ENCODE measurements at regions not wholly inside any gene's neighbourhood (a gene's known extent, or its start where the extent isn't known, plus 50 kb on each side); places are given as distances from the start of the nearest gene placed in this dataset.
"Not testable (repeated sequence)": the region's sequence is repeated elsewhere in the genome, so short reads cannot be mapped to it uniquely, and the experiment has no call there.

- no peak for DNase-seq
Measured at GRCh38 chr7:152949790-152950189, 190.2 kb downstream of the ACTR3B start.

DNA sequence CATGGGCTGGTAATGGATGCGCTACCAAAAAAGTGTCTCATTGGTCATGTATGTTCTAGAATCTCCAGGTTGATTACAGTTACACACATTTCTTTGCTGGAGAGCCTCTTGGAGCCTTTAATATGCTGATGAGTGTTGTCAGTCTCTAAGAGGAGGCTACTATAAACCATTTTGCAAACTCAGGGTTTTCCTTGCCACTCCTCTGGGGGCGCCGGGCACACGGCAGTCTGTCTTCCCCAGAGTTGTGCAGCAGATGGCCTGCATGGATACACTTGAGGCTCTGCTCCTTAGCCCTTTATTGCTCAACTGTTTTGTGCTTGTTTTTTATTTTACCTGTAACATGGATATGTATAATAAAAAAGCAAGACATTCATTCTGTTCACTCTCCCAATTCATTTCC is 196.5 kb downstream of the ACTR3B start:
- DNase-seq, result no peak

DNA sequence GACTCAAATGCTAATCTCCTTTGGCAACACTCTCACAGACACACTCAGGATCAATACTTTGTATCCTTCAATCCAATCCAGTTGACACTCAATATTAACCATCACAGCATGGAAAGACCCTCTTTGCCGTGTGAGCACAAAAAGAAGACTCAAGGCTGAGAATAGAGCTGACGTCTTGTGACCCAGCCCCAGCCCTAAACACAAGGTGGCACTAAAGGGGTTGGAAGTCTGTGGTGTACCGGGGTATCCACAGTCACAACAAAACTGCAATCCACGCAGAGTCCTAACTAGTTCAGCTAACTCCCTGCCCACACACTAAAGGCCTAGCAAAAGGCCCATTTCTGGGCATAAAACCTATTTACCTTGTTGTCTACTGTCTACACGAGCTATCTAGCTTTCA is 200.1 kb downstream of the ACTR3B start:
- DNase-seq, result no peak

DNA sequence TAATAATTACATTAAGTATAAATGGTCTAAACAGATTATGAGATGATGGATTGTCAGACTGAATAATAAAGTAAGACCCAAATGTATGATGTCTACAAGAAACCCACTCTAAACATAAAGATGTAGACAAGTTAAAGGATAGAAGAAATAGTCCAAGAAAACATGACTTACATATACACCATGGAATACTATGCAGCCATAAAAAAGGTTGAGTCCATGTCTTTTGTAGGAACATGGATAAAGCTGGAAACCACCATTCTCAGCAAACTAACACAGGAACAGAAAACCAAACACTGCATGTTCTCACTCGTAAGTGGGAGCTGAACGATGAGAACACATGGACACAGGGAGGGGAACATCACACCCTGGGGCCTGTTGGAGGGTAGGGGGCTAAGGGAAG is 202.2 kb downstream of the ACTR3B start:
- DNase-seq, result not testable (repeated sequence)

- no peak for DNase-seq
Measured at GRCh38 chr7:152966189-152966588, 206.6 kb downstream of the ACTR3B start.

DNA sequence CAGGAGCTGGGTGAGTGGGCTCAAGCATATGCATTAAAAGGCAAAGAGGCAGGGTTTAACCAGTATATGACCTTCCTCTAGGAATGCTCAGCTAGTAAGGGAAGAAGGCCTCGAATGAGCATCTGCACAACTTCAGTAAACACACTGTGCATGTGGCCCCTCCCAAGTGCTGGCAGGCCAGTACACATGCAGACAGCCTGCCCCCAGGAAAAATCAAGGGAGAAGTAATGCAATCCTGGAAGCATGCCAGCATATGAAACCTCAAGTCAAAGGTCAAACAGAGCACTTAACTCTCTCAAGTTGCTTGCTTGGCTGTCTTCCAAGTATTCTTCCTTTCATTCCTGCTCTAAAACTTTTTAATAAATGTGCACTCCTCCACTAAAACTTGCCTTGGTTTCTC is 208.4 kb downstream of the ACTR3B start:
- DNase-seq, result no peak

GRCh38 chr7:152968514-152968913 is 209.0 kb downstream of the ACTR3B start:
- DNase-seq, result no peak

DNA sequence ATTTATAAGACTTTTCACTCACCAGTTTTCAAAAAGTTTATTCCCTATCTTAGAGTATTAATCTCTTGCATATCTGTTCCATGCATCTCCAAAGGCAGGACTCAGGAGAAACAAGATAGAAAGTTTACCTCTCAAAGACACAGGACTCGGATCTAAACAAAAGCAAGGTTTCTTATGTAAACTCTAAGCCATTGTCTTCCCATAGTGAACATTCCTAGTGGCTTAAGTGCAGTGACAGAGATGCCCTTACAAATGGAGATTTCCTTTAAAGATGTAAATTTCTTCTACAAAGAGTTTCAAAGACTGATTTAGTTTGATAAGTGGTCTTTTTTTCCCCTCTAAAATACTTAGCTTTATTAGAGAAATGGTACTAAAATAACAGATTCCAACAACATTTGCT is 209.8 kb downstream of the ACTR3B start:
- DNase-seq, result no peak

GRCh38 chr7:152969839-152970238 is 210.3 kb downstream of the ACTR3B start:
- no peak for DNase-seq

- no peak for DNase-seq
Measured at GRCh38 chr7:152970481-152970880, 210.9 kb downstream of the ACTR3B start.

- DNase-seq, result no peak
Measured at GRCh38 chr7:152974577-152974976, 215.0 kb downstream of the ACTR3B start.

DNA sequence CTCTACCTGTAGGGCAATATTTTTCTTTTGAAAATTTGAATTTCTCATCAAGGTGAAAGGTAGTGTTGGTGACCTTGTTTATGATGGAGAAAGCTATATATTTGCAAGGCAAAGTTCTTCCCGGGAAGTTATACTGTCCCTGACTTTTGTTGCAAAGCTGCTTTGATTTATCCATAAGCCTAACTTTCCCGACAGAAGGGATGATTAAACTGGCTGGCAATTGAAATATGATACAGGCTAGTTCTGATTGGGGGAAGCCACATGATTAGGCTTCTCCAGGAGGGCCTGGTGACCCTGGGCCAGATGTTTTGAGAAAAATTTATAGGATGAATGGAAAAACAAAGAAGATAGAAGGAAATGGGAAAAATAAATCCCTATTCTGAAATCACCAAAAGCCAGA is 215.5 kb downstream of the ACTR3B start:
- DNase-seq, result no peak

DNA sequence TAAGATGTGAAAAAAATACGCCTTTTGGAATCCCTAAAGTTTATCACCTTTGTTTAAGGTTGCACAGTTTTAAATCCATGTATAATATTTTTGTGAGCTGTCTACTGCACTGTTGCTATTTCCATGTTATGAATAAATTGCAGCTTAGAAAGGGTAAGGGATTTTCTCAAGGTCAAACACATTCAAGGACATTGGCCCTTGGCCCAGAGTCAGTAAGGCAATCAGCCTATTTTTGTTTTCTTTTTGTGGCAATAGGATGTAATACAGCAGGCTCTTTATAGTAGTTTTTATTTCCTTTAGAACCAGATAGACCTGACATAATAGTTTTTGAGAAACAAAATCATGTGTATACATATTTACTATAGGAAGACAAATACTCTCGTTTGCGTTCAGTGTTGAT is 219.8 kb downstream of the ACTR3B start:
- DNase-seq, result no peak

- DNase-seq, result no peak
Measured at GRCh38 chr7:152984421-152984820, 224.9 kb downstream of the ACTR3B start.

- no peak for DNase-seq
Measured at GRCh38 chr7:152986376-152986775, 226.8 kb downstream of the ACTR3B start.

- DNase-seq, result no peak
Measured at GRCh38 chr7:152987656-152988055, 228.1 kb downstream of the ACTR3B start.

DNA sequence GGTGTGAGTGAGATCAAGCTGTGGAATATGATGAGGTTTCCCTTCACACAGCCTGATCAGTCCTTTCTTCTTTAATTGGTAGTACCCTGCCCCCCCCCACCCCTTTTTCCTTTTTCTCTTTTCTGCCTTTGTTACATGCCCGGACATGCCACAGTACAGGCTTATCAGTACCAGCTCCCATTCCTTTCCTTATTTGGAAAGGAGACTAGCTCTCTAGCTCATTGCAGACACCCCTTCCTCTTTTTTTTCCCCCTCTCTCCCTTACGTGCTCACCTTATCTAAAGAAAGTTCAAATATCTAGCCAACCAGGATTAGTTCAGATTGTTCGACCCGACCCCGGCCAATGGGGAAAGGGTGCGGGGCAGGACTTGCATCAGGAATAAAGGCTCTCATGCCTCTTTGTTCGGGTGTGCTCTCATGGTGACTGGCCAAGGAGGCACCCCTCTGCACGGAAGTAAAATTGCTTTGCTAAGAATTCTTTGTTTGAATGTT is 230.4 kb downstream of the ACTR3B start:
- no peak for DNase-seq

GRCh38 chr7:152998420-152998819 is 238.9 kb downstream of the ACTR3B start:
- no peak for DNase-seq

DNA sequence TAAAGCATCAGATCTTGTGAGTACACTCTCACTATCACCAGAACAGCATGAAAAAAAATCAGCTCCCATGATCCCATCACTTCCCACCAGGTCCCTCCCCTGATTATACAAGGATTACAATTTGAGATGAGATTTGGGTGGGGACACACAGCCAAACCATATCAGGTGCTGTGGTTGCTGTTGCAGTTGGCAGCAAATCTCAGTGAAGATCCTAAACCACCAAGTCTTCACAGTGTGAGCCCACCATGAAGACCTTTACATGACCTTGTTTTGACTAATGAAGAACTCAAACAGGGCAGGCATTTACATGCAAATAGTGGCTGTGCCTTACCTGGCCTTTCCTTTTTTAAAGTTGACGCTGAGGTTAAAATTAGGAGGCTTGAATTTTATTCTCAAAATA is 242.6 kb downstream of the ACTR3B start:
- no peak for DNase-seq

DNA sequence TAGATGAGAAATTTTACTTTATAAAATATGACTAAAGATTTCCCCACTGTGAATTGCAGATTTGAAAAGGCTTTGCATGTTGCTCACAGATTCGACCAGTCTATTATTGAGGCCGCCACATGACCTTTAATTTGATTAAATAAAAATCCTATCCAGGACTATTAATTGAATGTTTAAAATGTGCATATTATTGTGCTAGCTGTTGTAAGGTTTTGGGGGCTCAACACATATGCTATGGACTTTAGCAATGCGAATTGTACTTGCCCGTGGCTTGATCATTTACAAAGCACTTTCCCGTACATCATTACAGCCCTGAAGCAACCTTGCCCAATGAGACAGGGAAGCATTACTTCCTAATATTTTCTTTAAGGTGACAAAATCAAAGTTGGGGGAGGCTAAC is 243.0 kb downstream of the ACTR3B start:
- no peak for DNase-seq

DNA sequence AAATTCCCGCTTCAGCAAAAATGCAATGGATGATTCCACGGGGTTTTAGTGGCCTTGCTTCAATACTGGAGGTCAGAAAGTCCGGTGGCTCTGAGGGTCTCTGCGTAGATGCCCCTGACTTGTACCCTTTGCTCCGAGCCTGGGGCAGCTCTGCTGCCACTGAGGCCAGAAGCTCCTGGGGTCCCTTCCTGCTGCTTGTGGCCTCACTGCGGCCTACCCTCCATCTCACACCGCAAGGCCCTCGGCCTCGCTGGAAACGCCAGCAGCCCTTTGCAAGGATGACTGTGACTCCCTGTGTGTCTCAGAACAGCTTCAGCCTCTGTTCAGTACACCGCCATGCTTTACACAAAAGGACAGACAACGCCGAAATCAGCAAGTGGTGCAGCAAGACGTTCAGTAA is 244.8 kb downstream of the ACTR3B start:
- no peak for DNase-seq

DNA sequence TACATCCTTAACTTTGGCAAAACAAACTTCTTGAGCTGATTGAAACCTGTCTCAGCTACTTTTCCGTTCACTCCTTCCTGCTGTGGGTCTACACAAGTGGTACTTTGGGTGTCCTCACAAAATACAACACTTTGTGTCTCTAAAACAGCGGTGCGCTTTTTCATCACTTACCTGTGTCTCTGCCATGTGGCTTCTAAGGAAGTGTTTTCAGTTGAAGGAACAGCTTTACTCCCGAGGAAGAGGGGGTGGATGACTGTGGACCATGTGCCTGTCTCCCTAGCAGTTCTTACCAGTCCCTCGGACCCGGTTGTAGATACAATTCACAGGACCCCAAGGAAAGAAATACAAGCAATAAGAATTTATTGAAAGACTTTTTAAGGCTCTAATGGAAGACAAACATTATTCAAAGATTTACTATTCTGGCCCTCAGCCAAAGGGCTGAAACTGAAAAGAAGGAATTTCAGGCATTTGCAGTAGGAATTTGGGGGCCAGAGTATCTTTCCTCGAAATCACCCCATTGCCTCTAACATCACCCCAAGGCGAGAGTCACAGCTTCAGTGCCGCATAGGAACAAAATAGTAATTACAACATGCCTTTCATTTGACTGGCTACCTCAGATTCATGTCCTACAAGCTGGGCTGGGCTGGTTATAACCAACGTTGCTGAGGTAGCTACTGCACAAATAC is 246.3 kb downstream of the ACTR3B start:
- DNase-seq, result no peak

GRCh38 chr7:153006452-153006851 is 246.9 kb downstream of the ACTR3B start:
- no peak for DNase-seq

- DNase-seq, result no peak
Measured at GRCh38 chr7:153006911-153007310, 247.4 kb downstream of the ACTR3B start.

GRCh38 chr7:153010416-153010815 is 250.9 kb downstream of the ACTR3B start:
- no peak for DNase-seq

Data from stimulated activated CD8-positive, alpha-beta memory T cell treated with anti-CD3 and anti-CD28 coated beads, Interleukin-4, amount 100 ng/mL, for 48 hours (primary cell).